ENCODE measurements at regions not wholly inside any gene's neighbourhood (a gene's known extent, or its start where the extent isn't known, plus 50 kb on each side); places are given as distances from the start of the nearest gene placed in this dataset.

GRCh38 chr4:106773076-106773905, 262.8 kb downstream of the DKK2 start:
- Mint-ChIP-seq H3K9me3 (peaks cover 0 to 29% (median 4%) of the 10 kb centered on the region in 11 donors), H3K27me3 (no peaks in the 10 kb centered on the region), H3K4me3 (no peak overlapping the region), H3K27ac (peak overlapping the region in 1 of 9 donors; percentile 31), H3K36me3 (no peaks in the 10 kb centered on the region), H3K4me1 (no peaks in the 10 kb centered on the region)
- CTCF ChIA-PET, result no interaction called here
- no peaks in the 10 kb centered on the region for H3K9me3 ChIP-seq (ENCODE audit: control insufficient read depth in 2 of 3, low read length in 3 of 3)
- no peak for DNase-seq
- H3K27ac ChIP-seq (ENCODE audit: low read depth, low read length), result no peak overlapping the region
- intact Hi-C loops (cut with micrococcal nuclease), result no loop called here
- no peaks in the 10 kb centered on the region for H3K4me1 ChIP-seq (ENCODE audit: control insufficient read depth in 2 of 2, insufficient read depth in 2 of 2, low read length in 2 of 2)
- no peaks in the 10 kb centered on the region for H3K36me3 ChIP-seq (ENCODE audit: control insufficient read depth in 2 of 3, insufficient read depth in 3 of 3, low read length in 3 of 3)
- POLR2A ChIA-PET, result no interaction called here
- H3K4me3 ChIP-seq (ENCODE audit: low read length), result no peak overlapping the region
- no peaks in the 10 kb centered on the region for H3K27me3 ChIP-seq (ENCODE audit: control insufficient read depth in 2 of 2, insufficient read depth in 2 of 2, low read length in 2 of 2)
- ATAC-seq, result no peak

GRCh38 chr4:106767991-106768390, 268.1 kb downstream of the DKK2 start:
- ChIA-PET POLR2A (no interaction called here), CTCF (no interaction called here)
- DNase-seq (no peak), ATAC-seq (no peak)
- H3K27me3 ChIP-seq (ENCODE audit: control insufficient read depth in 2 of 2, insufficient read depth in 2 of 2, low read length in 2 of 2), result no peaks in the 10 kb centered on the region
- H3K36me3 ChIP-seq (ENCODE audit: control insufficient read depth in 2 of 3, insufficient read depth in 3 of 3, low read length in 3 of 3), result no peaks in the 10 kb centered on the region
- no peak overlapping the region for H3K4me3 ChIP-seq (ENCODE audit: low read length)
- H3K4me1 ChIP-seq (ENCODE audit: control insufficient read depth in 2 of 2, insufficient read depth in 2 of 2, low read length in 2 of 2), result no peaks in the 10 kb centered on the region
- H3K4me3 Mint-ChIP-seq, result no peak overlapping the region
- intact Hi-C loops (cut with micrococcal nuclease), result no loop called here
- H3K9me3 ChIP-seq (ENCODE audit: control insufficient read depth in 2 of 3, low read length in 3 of 3), result no peaks in the 10 kb centered on the region
- H3K27me3 Mint-ChIP-seq, result no peaks in the 10 kb centered on the region
- H3K4me1 Mint-ChIP-seq, result no peaks in the 10 kb centered on the region
- H3K27ac Mint-ChIP-seq, result no peak overlapping the region
- H3K9me3 Mint-ChIP-seq, result peaks cover 0 to 28% (median 3%) of the 10 kb centered on the region in 11 donors
- H3K27ac ChIP-seq (ENCODE audit: low read depth, low read length), result no peak overlapping the region
- H3K36me3 Mint-ChIP-seq, result no peaks in the 10 kb centered on the region

GRCh38 chr4:106766519-106766918, 269.6 kb downstream of the DKK2 start:
- no peaks in the 10 kb centered on the region for H3K27me3 Mint-ChIP-seq
- H3K27ac Mint-ChIP-seq, result no peak overlapping the region
- no peaks in the 10 kb centered on the region for H3K36me3 Mint-ChIP-seq
- no peaks in the 10 kb centered on the region for H3K4me1 Mint-ChIP-seq
- ChIA-PET CTCF (no interaction called here), POLR2A (no interaction called here)
- no peaks in the 10 kb centered on the region for H3K4me1 ChIP-seq (ENCODE audit: control insufficient read depth in 2 of 2, insufficient read depth in 2 of 2, low read length in 2 of 2)
- no peaks in the 10 kb centered on the region for H3K9me3 ChIP-seq (ENCODE audit: control insufficient read depth in 2 of 3, low read length in 3 of 3)
- H3K4me3 Mint-ChIP-seq, result no peak overlapping the region
- no peak overlapping the region for H3K4me3 ChIP-seq (ENCODE audit: low read length)
- ATAC-seq, result no peak
- H3K9me3 Mint-ChIP-seq, result peaks cover 0 to 20% (median 3%) of the 10 kb centered on the region in 11 donors
- H3K27me3 ChIP-seq (ENCODE audit: control insufficient read depth in 2 of 2, insufficient read depth in 2 of 2, low read length in 2 of 2), result no peaks in the 10 kb centered on the region
- DNase-seq, result no peak
- no peaks in the 10 kb centered on the region for H3K36me3 ChIP-seq (ENCODE audit: control insufficient read depth in 2 of 3, insufficient read depth in 3 of 3, low read length in 3 of 3)
- intact Hi-C loops (cut with micrococcal nuclease), result no loop called here
- no peak overlapping the region for H3K27ac ChIP-seq (ENCODE audit: low read depth, low read length)

- H3K27me3 ChIP-seq (ENCODE audit: control insufficient read depth in 2 of 2, insufficient read depth in 2 of 2, low read length in 2 of 2), result no peaks in the 10 kb centered on the region
- no peak for DNase-seq
- H3K27me3 Mint-ChIP-seq, result no peaks in the 10 kb centered on the region
- ATAC-seq, result no peak
- no peak overlapping the region for H3K4me3 ChIP-seq (ENCODE audit: low read length)
- no peaks in the 10 kb centered on the region for H3K36me3 ChIP-seq (ENCODE audit: control insufficient read depth in 2 of 3, insufficient read depth in 3 of 3, low read length in 3 of 3)
- POLR2A ChIA-PET, result no interaction called here
- H3K9me3 ChIP-seq (ENCODE audit: control insufficient read depth in 2 of 3, low read length in 3 of 3), result no peaks in the 10 kb centered on the region
- CTCF ChIA-PET, result no interaction called here
- H3K27ac Mint-ChIP-seq, result no peak overlapping the region
- H3K4me1 Mint-ChIP-seq, result no peaks in the 10 kb centered on the region
- H3K4me1 ChIP-seq (ENCODE audit: control insufficient read depth in 2 of 2, insufficient read depth in 2 of 2, low read length in 2 of 2), result no peaks in the 10 kb centered on the region
- intact Hi-C loops (cut with micrococcal nuclease), result no loop called here
- no peak overlapping the region for H3K27ac ChIP-seq (ENCODE audit: low read depth, low read length)
- H3K4me3 Mint-ChIP-seq, result no peak overlapping the region
- peaks cover 0 to 9% (median 4%) of the 10 kb centered on the region in 11 donors for H3K9me3 Mint-ChIP-seq
- no peaks in the 10 kb centered on the region for H3K36me3 Mint-ChIP-seq
These were observed 271.3 kb downstream of the DKK2 start for GRCh38 chr4:106764774-106765173.

- Mint-ChIP-seq H3K27ac (no peak overlapping the region), H3K4me3 (no peak overlapping the region), H3K9me3 (peaks cover 0 to 5% (median 0%) of the 10 kb centered on the region in 11 donors), H3K4me1 (no peaks in the 10 kb centered on the region), H3K36me3 (no peaks in the 10 kb centered on the region), H3K27me3 (no peaks in the 10 kb centered on the region)
- DNase-seq, result no peak
- H3K36me3 ChIP-seq (ENCODE audit: control insufficient read depth in 2 of 3, insufficient read depth in 3 of 3, low read length in 3 of 3), result no peaks in the 10 kb centered on the region
- ATAC-seq, result no peak
- no peaks in the 10 kb centered on the region for H3K27me3 ChIP-seq (ENCODE audit: control insufficient read depth in 2 of 2, insufficient read depth in 2 of 2, low read length in 2 of 2)
- ChIA-PET CTCF (no interaction called here), POLR2A (no interaction called here)
- intact Hi-C loops (cut with micrococcal nuclease), result no loop called here
- H3K4me3 ChIP-seq (ENCODE audit: low read length), result no peak overlapping the region
- no peaks in the 10 kb centered on the region for H3K4me1 ChIP-seq (ENCODE audit: control insufficient read depth in 2 of 2, insufficient read depth in 2 of 2, low read length in 2 of 2)
- no peaks in the 10 kb centered on the region for H3K9me3 ChIP-seq (ENCODE audit: control insufficient read depth in 2 of 3, low read length in 3 of 3)
- no peak overlapping the region for H3K27ac ChIP-seq (ENCODE audit: low read depth, low read length)
These were observed 273.3 kb downstream of the DKK2 start for GRCh38 chr4:106762666-106763443.

GRCh38 chr4:106753426-106753825, 282.7 kb downstream of the DKK2 start:
- H3K27ac Mint-ChIP-seq, result no peak overlapping the region
- H3K27me3 Mint-ChIP-seq, result no peaks in the 10 kb centered on the region
- Histone ChIP-seq H3K36me3 (ENCODE audit: control insufficient read depth in 2 of 3, insufficient read depth in 3 of 3, low read length in 3 of 3) (no peaks in the 10 kb centered on the region), H3K27me3 (ENCODE audit: control insufficient read depth in 2 of 2, insufficient read depth in 2 of 2, low read length in 2 of 2) (no peaks in the 10 kb centered on the region), H3K4me1 (ENCODE audit: control insufficient read depth in 2 of 2, insufficient read depth in 2 of 2, low read length in 2 of 2) (no peaks in the 10 kb centered on the region), H3K4me3 (ENCODE audit: low read length) (no peak overlapping the region), H3K9me3 (ENCODE audit: control insufficient read depth in 2 of 3, low read length in 3 of 3) (no peaks in the 10 kb centered on the region), H3K27ac (ENCODE audit: low read depth, low read length) (no peak overlapping the region)
- H3K9me3 Mint-ChIP-seq, result peaks cover 0 to 4% (median 0%) of the 10 kb centered on the region in 11 donors
- H3K4me1 Mint-ChIP-seq, result no peaks in the 10 kb centered on the region
- H3K36me3 Mint-ChIP-seq, result no peaks in the 10 kb centered on the region
- CTCF ChIA-PET, result no interaction called here
- DNase-seq (no peak), ATAC-seq (no peak)
- POLR2A ChIA-PET, result no interaction called here
- intact Hi-C loops (cut with micrococcal nuclease), result no loop called here
- no peak overlapping the region for H3K4me3 Mint-ChIP-seq

GRCh38 chr4:106746451-106746850, 289.7 kb downstream of the DKK2 start:
- Histone ChIP-seq H3K27me3 (ENCODE audit: control insufficient read depth in 2 of 2, insufficient read depth in 2 of 2, low read length in 2 of 2) (no peaks in the 10 kb centered on the region), H3K36me3 (ENCODE audit: control insufficient read depth in 2 of 3, insufficient read depth in 3 of 3, low read length in 3 of 3) (no peaks in the 10 kb centered on the region), H3K4me3 (ENCODE audit: low read length) (no peak overlapping the region), H3K4me1 (ENCODE audit: control insufficient read depth in 2 of 2, insufficient read depth in 2 of 2, low read length in 2 of 2) (no peaks in the 10 kb centered on the region), H3K27ac (ENCODE audit: low read depth, low read length) (no peak overlapping the region), H3K9me3 (ENCODE audit: control insufficient read depth in 2 of 3, low read length in 3 of 3) (no peaks in the 10 kb centered on the region)
- ChIA-PET CTCF (no interaction called here), POLR2A (no interaction called here)
- DNase-seq (no peak), ATAC-seq (peak; percentile 51)
- peaks cover 0 to 14% (median 0%) of the 10 kb centered on the region in 11 donors for H3K9me3 Mint-ChIP-seq
- no peaks in the 10 kb centered on the region for H3K36me3 Mint-ChIP-seq
- intact Hi-C loops (cut with micrococcal nuclease), result no loop called here
- H3K4me1 Mint-ChIP-seq, result no peaks in the 10 kb centered on the region
- H3K27ac Mint-ChIP-seq, result no peak overlapping the region
- no peak overlapping the region for H3K4me3 Mint-ChIP-seq
- H3K27me3 Mint-ChIP-seq, result no peaks in the 10 kb centered on the region

All from naive thymus-derived CD4-positive, alpha-beta T cell (primary cell).